GM10266 (cell line): ENCODE measurements at regions not wholly inside any gene's neighbourhood (a gene's known extent, or its start where the extent isn't known, plus 50 kb on each side); places are given as distances from the start of the nearest gene placed in this dataset.

Experiments
- DNase-seq: peaks from one replicate; pipeline ENCODE4 v3.0.0; 2012; ENCODE audit errors: extremely low spot score
- TF ChIP-seq, protein P1 (sequence below): IDR thresholded peaks from 2 replicates; pipeline ENCODE4 v1.5.1; 2012; ENCODE audit warnings: mild to moderate bottlenecking, low read depth; ENCODE audit not compliant: control insufficient read depth, insufficient read depth; ENCODE audit errors: missing control alignments

DNA sequence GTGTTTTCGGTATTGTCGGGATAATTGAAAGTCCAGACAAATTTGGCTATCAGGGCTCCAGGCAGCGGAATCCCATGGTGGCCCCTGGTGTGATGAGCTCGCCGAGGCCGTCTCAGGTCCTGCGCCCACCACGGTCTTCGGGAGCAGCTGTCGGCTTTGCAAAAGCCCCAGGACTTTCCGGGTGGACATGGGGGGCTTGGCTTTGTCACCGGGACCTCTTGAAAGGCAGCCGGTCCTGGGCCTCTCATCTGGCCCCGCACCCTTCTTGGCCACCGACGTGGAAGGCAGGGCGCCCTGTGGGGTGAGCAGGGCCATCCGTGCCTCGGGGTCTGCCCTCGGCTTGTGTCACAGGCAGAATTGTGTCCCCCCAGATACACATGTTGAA is 87.1 kb upstream of the ACTRT2 start:
- TF ChIP-seq, protein P1, sequence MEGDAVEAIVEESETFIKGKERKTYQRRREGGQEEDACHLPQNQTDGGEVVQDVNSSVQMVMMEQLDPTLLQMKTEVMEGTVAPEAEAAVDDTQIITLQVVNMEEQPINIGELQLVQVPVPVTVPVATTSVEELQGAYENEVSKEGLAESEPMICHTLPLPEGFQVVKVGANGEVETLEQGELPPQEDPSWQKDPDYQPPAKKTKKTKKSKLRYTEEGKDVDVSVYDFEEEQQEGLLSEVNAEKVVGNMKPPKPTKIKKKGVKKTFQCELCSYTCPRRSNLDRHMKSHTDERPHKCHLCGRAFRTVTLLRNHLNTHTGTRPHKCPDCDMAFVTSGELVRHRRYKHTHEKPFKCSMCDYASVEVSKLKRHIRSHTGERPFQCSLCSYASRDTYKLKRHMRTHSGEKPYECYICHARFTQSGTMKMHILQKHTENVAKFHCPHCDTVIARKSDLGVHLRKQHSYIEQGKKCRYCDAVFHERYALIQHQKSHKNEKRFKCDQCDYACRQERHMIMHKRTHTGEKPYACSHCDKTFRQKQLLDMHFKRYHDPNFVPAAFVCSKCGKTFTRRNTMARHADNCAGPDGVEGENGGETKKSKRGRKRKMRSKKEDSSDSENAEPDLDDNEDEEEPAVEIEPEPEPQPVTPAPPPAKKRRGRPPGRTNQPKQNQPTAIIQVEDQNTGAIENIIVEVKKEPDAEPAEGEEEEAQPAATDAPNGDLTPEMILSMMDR: no peak
- no peak for DNase-seq

DNA sequence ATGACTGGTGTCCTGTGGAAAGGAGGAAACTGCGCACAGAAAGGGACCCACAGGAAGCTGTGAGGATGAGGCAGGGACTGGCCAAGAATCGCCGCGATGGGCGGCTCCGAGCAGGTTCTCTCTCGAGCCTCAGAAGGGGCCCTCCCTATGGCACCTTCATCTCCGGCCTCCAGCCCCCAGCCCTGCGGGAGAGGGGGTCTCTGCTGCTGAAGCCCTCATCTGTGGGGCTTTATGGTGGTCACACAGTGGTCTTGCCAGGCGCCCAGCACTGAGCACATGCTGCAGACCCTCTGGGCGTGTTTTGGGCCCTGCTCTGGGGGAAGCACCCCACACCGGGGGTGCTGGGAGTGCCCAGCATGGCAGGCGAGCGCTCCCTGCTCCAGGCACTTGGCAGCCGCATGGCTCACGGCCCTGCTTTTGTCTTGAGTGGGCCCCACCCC is 86.6 kb upstream of the ACTRT2 start:
- no peak for DNase-seq
- TF ChIP-seq, protein P1: no peak

DNA sequence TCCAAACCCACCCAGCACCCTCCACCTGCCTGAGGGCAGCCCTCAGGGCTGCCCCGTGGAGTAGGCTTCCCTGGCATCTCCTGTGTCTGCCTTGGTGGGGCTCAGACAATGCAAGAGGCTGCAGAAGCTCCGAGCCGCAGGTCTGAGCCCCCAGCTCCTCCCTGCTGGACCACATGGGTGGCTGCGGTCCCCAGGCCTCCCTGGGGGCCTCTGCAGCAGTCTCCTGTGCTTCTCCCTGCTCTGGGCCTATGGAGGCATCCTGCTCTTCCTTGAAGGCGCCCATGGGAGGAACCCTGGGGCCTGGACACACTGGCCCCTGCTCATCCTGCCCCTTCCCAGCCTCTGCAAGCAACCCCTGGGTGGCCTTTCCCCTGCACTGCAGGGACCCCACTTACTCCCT is 86.1 kb upstream of the ACTRT2 start:
- TF ChIP-seq, protein P1: no peak
- no peak for DNase-seq

DNA sequence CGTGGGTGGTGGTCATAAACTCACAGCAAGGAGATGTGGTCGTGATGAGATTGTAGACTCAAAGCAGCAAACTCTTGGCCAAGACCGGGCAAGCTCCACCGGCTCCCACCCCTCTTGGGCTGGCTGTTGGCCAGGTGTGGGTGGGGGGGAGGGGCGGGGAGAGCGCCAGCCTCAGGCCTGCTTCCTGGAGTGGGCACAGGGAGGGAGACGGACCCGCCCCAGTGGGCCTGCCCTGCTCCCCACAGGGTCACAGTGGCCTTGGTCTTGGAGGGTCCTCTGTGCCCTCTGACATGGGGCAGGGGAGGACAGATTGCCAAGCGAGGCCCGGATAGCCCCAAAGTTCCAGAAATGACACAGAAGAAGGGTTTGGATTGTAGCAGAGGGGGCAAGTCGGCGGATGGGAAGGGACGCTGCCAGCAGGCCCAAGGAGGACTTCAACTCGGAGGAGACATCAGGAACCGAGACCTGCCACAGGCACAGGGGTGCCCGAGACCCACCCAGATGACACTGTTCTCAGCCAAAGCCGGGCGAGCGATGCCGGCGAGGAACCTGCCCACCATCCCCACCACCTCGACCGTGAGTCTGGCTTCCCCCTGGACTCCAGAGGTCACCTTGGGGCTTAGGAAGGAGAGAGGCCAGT is 85.4 kb upstream of the ACTRT2 start:
- TF ChIP-seq, protein P1: no peak
- no peak for DNase-seq

DNA sequence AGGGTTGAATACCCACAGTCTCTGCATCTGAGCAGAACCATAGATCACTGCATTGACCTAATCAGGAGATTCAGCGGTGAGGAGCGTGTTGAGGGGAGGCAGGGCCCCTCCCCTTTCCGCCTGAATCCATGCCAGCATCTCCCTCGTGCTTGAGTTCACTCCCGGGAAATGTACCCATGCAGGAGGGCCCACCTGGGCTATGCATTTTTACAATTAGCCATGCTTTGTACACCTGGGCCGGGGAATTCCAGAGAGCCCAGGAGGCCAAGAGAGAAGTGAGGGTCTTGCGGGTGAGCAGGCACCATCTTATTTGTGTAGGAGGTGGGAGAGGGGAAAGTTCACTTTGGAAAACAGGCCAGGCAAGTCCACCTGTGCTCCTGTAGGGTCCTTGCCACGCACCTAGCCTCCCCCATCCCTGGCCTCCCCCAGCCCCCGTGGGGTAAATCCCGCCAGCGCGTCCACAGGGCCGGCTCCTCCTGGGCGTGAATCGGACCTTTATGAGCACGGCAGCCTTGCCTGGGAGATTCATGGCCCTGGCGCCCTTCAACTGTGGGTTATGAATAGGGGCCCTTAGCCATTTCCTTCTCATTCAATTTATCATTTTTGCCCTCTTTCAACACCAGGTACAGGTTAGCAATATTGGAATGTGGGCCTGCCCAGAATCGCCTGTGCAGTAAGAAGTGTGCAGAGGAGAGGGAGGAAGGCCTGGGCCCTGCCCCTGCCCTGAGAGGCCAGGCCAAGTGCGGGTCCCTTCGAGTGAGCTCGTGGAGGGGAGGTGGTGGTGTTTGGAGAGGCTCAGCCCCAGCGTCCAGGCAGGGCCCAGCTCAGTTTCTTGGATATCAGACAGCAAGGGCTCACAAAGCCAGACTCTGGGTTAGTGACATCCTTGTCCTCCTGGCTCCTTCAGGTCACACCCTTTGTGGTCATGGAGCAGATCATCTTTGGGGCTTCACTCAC is 84.4 kb upstream of the ACTRT2 start:
- TF ChIP-seq, protein P1: no peak
- DNase-seq: no peak

DNA sequence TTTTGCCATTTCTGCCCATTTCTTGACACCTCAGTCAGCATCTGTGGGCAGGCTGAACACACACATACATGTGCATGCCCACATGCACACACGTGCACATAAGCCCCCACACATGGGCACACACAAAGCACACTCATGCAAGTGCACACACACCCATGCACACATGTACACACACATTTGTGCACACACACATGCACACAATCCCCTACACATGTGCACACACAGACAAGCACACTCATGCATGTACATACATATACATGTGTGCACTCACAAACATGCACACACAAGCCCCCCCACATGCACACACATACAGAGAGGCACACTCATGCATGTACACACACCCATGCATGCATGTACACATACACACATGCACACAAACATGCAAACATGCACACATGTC is 83.5 kb upstream of the ACTRT2 start:
- no peak for DNase-seq
- TF ChIP-seq, protein P1: no peak
